Caco-2 (cell line): ENCODE measurements at regions not wholly inside any gene's neighbourhood (a gene's known extent, or its start where the extent isn't known, plus 50 kb on each side); places are given as distances from the start of the nearest gene placed in this dataset.

Source experiments
- BruUV-seq: library from RNA; stranded (reverse); fragments of 400-500 nt; replicated peaks from 2 replicates; lab custom pipeline; 2021; lab: Mats Ljungman, UMichigan
- CTCF ChIA-PET: fragments of 300-600 bp; sonication (Branson Sonifier 250); formaldehyde crosslinking; loops from one replicate; lab custom pipeline; 2022; ENCODE audit warnings: antibody characterized with exemption; lab: Charles Lee
- POLR2A ChIA-PET: fragments of 300-600 bp; sonication (Branson Sonifier 250); formaldehyde crosslinking; loops from one replicate; lab custom pipeline; 2022; ENCODE audit warnings: antibody characterized with exemption; lab: Charles Lee
- DNase-seq, 2 experiments: peaks; one replicate each; pipeline versions ENCODE4 v3.0.0 to v3.0.0-alpha.2; 2020 to 2022
- H3K27me3 ChIP-seq: replicated peaks from 2 replicates; pipeline ENCODE4 v1.6.0; 2011; ENCODE audit warnings: low read length; ENCODE audit not compliant: control insufficient read depth, insufficient read depth
- H3K36me3 ChIP-seq: 2 replicates; pipeline ENCODE4 v1.5.1; 2011; ENCODE audit warnings: low read length; ENCODE audit not compliant: control insufficient read depth, insufficient read depth
- H3K4me1 ChIP-seq: fragments of 250-450 bp; sonication (Bioruptor Pico); 2 replicates; pipeline ENCODE4 v1.5.1; 2020; ENCODE audit warnings: mild to moderate bottlenecking
- H3K4me3 ChIP-seq: 2 replicates; pipeline ENCODE4 v1.5.1; 2011; ENCODE audit warnings: low read depth, mild to moderate bottlenecking, control low read depth, low read length
- H3K9me3 ChIP-seq: fragments of 250-450 bp; sonication (Bioruptor Pico); 2 replicates; pipeline ENCODE4 v1.5.1; 2020; ENCODE audit warnings: mild to moderate bottlenecking, moderate library complexity
- H3K27ac Mint-ChIP-seq: one replicate; pipeline ENCODE4 v1.8.0; 2022; ENCODE audit warnings: mixed read lengths; ENCODE audit not compliant: unreplicated experiment
- H3K27me3 Mint-ChIP-seq: one replicate; pipeline ENCODE4 v1.8.0; 2022; ENCODE audit warnings: mixed read lengths; ENCODE audit not compliant: insufficient read depth, unreplicated experiment
- H3K36me3 Mint-ChIP-seq: one replicate; pipeline ENCODE4 v1.8.0; 2022; ENCODE audit warnings: mild to moderate bottlenecking, mixed read lengths; ENCODE audit not compliant: insufficient read depth, unreplicated experiment
- H3K4me1 Mint-ChIP-seq: one replicate; pipeline ENCODE4 v1.8.0; 2022; ENCODE audit warnings: low read depth, mixed read lengths; ENCODE audit not compliant: unreplicated experiment
- H3K4me3 Mint-ChIP-seq: one replicate; pipeline ENCODE4 v1.8.0; 2022; ENCODE audit warnings: mild to moderate bottlenecking, moderate library complexity, mixed read lengths; ENCODE audit not compliant: unreplicated experiment
- H3K9me3 Mint-ChIP-seq: one replicate; pipeline ENCODE4 v1.8.0; 2022; ENCODE audit warnings: mixed read lengths; ENCODE audit not compliant: unreplicated experiment
- intact Hi-C: fragments of 100-400 bp; cut with micrococcal nuclease; formaldehyde crosslinking; loops from one replicate; pipeline ENCODE4 v1.10.0; 2022; ENCODE audit not compliant: unreplicated experiment
- TF ChIP-seq, protein P1 (sequence below), 2 experiments: fragments of 200-600 bp in 1 of 2; IDR thresholded peaks; 1 replicate in 1 of 2; 2 replicates in 1 of 2; pipeline versions ENCODE4 v1.5.1 to v1.8.0; 2011 to 2022; ENCODE audit warnings: antibody characterized with exemption in 1 of 2, control low read depth in 1 of 2, inconsistent platforms in 1 of 2, low read depth in 1 of 2, low read length in 1 of 2, mild to moderate bottlenecking in 1 of 2, moderate library complexity in 1 of 2; ENCODE audit not compliant: insufficient read depth in 1 of 2, severe bottlenecking in 1 of 2, unreplicated experiment in 1 of 2

DNA sequence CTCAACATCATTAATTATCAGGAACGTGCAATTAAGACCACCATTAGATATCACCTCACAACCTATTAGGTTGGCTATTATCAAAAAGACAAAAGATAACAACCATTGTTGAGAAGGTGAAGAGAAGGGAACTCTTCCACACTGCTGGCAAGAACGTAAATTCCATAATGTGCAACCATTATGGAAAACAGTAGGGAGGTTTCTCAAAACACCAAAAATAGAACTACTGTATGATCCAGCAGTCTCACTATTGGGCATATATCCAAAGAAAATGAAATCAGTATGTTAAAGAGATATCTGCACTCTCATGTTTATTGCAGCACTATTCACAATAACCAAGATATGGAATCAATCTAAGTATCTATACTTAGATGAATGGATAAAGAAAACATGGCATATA is 51.6 kb upstream of the OR4E1 start:
- ChIA-PET POLR2A (no interaction called here), CTCF (no interaction called here)
- DNase-seq: no peak
- Mint-ChIP-seq H3K9me3 (no peaks in the 10 kb centered on the region), H3K4me1 (no peaks in the 10 kb centered on the region), H3K27ac (no peak overlapping the region), H3K27me3 (no peaks in the 10 kb centered on the region), H3K36me3 (no peaks in the 10 kb centered on the region), H3K4me3 (no peak overlapping the region)
- TF ChIP-seq, protein P1, sequence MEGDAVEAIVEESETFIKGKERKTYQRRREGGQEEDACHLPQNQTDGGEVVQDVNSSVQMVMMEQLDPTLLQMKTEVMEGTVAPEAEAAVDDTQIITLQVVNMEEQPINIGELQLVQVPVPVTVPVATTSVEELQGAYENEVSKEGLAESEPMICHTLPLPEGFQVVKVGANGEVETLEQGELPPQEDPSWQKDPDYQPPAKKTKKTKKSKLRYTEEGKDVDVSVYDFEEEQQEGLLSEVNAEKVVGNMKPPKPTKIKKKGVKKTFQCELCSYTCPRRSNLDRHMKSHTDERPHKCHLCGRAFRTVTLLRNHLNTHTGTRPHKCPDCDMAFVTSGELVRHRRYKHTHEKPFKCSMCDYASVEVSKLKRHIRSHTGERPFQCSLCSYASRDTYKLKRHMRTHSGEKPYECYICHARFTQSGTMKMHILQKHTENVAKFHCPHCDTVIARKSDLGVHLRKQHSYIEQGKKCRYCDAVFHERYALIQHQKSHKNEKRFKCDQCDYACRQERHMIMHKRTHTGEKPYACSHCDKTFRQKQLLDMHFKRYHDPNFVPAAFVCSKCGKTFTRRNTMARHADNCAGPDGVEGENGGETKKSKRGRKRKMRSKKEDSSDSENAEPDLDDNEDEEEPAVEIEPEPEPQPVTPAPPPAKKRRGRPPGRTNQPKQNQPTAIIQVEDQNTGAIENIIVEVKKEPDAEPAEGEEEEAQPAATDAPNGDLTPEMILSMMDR (IDR thresholded peaks at IDR 0.05; ENCODE audit: insufficient read depth in 1 of 2, low read depth in 1 of 2, low read length in 1 of 2, severe bottlenecking in 1 of 2, unreplicated experiment in 1 of 2): no peak
- Histone ChIP-seq H3K9me3 (no peaks in the 10 kb centered on the region), H3K27me3 (no peaks in the 10 kb centered on the region), H3K4me1 (no peaks in the 10 kb centered on the region), H3K4me3 (no peak overlapping the region), H3K36me3 (no peaks in the 10 kb centered on the region)
- no TSS peak for BruUV-seq
- intact Hi-C loops: no loop called here

DNA sequence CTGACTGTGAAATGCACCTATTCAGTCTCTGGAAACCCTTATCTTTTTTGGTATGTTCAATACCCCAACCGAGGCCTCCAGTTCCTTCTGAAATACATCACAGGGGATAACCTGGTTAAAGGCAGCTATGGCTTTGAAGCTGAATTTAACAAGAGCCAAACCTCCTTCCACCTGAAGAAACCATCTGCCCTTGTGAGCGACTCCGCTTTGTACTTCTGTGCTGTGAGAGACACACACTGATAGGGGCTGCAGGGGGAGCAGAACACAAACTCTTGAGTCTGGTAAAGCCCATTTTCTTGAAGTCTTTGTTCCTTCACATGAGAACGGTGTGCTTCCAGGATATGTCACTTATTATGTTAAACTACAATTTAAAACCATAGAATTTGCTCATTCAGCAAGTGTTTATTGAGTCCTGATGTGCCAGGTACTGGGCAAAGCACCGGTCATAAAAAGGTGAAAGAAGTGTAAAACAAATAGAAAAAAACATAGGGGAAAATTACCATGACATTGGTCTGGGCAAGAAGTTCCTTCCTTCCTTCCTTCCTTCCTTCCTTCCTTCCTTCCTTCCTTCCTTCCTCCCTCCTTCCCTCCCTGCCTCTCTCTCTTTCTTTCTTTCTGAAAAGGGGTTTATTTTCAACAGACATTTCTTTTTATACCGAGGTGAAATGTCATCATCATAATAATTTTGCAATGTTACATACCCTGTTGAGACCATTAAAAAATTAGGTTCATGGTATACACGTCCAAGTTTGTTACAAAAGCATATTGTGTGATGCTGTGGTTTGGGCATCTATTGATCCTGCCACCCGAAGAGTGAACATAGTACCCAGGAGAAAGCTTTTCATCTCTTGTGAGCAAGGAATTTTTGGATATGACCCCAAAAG is 50.7 kb upstream of the OR4E1 start:
- Histone ChIP-seq H3K36me3 (no peaks in the 10 kb centered on the region), H3K4me3 (no peak overlapping the region), H3K27me3 (no peaks in the 10 kb centered on the region), H3K4me1 (no peaks in the 10 kb centered on the region), H3K9me3 (no peaks in the 10 kb centered on the region)
- Mint-ChIP-seq H3K27me3 (no peaks in the 10 kb centered on the region), H3K27ac (no peak overlapping the region), H3K9me3 (no peaks in the 10 kb centered on the region), H3K36me3 (no peaks in the 10 kb centered on the region), H3K4me1 (no peaks in the 10 kb centered on the region), H3K4me3 (no peak overlapping the region)
- intact Hi-C loops: no loop called here
- ChIA-PET CTCF (interaction anchor here (0.7 to 1.5 kb wide), 4 partner anchors 13 to 84 kb away, joined by 3 to 7 read pairs (median 3); no protein-coding TSS in a partner anchor), POLR2A (interaction anchor here (0.7 kb wide), 1 partner anchor 295 kb away, joined by 3 read pairs; no protein-coding TSS in a partner anchor)
- BruUV-seq: no TSS peak
- no peak for DNase-seq
- TF ChIP-seq, protein P1 (IDR thresholded peaks at IDR 0.05; ENCODE audit: insufficient read depth in 1 of 2, low read depth in 1 of 2, low read length in 1 of 2, severe bottlenecking in 1 of 2, unreplicated experiment in 1 of 2): no peak

DNA sequence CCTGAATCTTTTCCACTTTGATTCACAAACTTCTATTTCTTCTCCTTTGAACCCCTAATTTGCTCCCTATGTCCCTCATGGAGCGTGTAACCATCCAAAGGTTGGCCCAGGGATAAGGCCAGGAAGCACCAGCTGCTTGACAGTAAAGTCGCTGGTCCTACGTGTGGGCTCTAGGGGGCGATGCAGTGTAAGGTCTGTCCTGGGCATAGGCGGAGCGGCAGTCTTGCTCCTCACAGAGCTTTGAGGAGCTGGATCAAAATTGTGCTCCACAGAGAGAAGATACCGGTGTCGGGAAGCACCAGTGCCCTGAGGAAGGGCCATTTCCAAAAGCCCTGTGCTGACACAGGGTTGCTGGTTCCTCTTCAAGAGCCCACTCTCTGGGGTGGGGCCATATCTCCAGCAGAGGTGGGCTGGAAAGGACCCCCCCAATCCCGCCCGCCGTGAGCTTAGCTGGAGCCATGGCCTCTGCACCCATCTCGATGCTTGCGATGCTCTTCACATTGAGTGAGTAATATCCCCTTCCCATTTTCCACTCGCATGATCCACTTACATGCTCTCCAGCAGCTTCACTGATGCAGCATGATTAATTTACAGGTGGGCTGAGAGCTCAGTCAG is 49.9 kb upstream of the OR4E1 start:
- BruUV-seq: no TSS peak
- intact Hi-C loops: no loop called here
- Mint-ChIP-seq H3K9me3 (no peaks in the 10 kb centered on the region), H3K27me3 (no peaks in the 10 kb centered on the region), H3K27ac (no peak overlapping the region), H3K4me1 (no peaks in the 10 kb centered on the region), H3K36me3 (no peaks in the 10 kb centered on the region), H3K4me3 (no peak overlapping the region)
- DNase-seq: peak; percentile 45 to 55
- TF ChIP-seq, protein P1 (IDR thresholded peaks at IDR 0.05; ENCODE audit: insufficient read depth in 1 of 2, low read depth in 1 of 2, low read length in 1 of 2, severe bottlenecking in 1 of 2, unreplicated experiment in 1 of 2): peak in 1 of 2 experiments; percentile 16
- H3K4me3 ChIP-seq: no peak overlapping the region
- H3K4me1 ChIP-seq: no peaks in the 10 kb centered on the region
- H3K27me3 ChIP-seq: no peaks in the 10 kb centered on the region
- H3K36me3 ChIP-seq: no peaks in the 10 kb centered on the region
- H3K9me3 ChIP-seq: no peaks in the 10 kb centered on the region
- ChIA-PET POLR2A (interaction anchor here (0.7 kb wide), 1 partner anchor 296 kb away, joined by 3 read pairs; no protein-coding TSS in a partner anchor), CTCF (interaction anchor here (0.7 to 1.5 kb wide), 5 partner anchors 12 to 83 kb away, joined by 3 to 7 read pairs (median 3); no protein-coding TSS in a partner anchor)
